Activated CD4-positive, alpha-beta T cell treated with anti-CD3 and anti-CD28 coated beads for 36 hours (primary cell): ENCODE measurements at regions not wholly inside any gene's neighbourhood (a gene's known extent, or its start where the extent isn't known, plus 50 kb on each side); places are given as distances from the start of the nearest gene placed in this dataset.

Experiments
- ATAC-seq: fragments of 200-7000 bp; cut with Tn5 transposase; one replicate; pipeline ENCODE4 v1.10.0; 2021; ENCODE audit warnings: mild to moderate bottlenecking, moderate library complexity
- CTCF ChIA-PET: fragments of 350-600 bp; sonication (Branson Sonifier 250); formaldehyde crosslinking; loops from one replicate; lab custom pipeline; 2021; ENCODE audit warnings: antibody characterized with exemption; lab: Charles Lee
- POLR2A ChIA-PET: fragments of 350-600 bp; sonication (Branson Sonifier 250); formaldehyde crosslinking; loops from one replicate; lab custom pipeline; 2021; ENCODE audit warnings: antibody characterized with exemption, inconsistent platforms; lab: Charles Lee
- DNase-seq: peaks from one replicate; pipeline ENCODE4 v3.0.0-alpha.2; 2020
- H3K27ac Mint-ChIP-seq: one replicate; pipeline ENCODE4 v1.8.0; 2021; ENCODE audit warnings: mixed read lengths
- H3K27me3 Mint-ChIP-seq: one replicate; pipeline ENCODE4 v1.8.0; 2021; ENCODE audit warnings: mixed read lengths
- H3K36me3 Mint-ChIP-seq: one replicate; pipeline ENCODE4 v1.8.0; 2021; ENCODE audit warnings: low read depth, mixed read lengths
- H3K4me1 Mint-ChIP-seq: one replicate; pipeline ENCODE4 v1.8.0; 2021; ENCODE audit warnings: mixed read lengths
- H3K4me3 Mint-ChIP-seq: one replicate; pipeline ENCODE4 v1.8.0; 2021; ENCODE audit warnings: mild to moderate bottlenecking, moderate library complexity, mixed read lengths
- H3K9me3 Mint-ChIP-seq: one replicate; pipeline ENCODE4 v1.8.0; 2021; ENCODE audit warnings: low read depth, mixed read lengths
- intact Hi-C, 2 experiments: fragments of 100-400 bp; cut with DNase I in 1 of 2; cut with micrococcal nuclease in 1 of 2; formaldehyde crosslinking; loops; one replicate each; pipeline versions ENCODE4 v1.14.2 to v1.15.1; 2022 to 2024; cut with DNase I, micrococcal nuclease

DNA sequence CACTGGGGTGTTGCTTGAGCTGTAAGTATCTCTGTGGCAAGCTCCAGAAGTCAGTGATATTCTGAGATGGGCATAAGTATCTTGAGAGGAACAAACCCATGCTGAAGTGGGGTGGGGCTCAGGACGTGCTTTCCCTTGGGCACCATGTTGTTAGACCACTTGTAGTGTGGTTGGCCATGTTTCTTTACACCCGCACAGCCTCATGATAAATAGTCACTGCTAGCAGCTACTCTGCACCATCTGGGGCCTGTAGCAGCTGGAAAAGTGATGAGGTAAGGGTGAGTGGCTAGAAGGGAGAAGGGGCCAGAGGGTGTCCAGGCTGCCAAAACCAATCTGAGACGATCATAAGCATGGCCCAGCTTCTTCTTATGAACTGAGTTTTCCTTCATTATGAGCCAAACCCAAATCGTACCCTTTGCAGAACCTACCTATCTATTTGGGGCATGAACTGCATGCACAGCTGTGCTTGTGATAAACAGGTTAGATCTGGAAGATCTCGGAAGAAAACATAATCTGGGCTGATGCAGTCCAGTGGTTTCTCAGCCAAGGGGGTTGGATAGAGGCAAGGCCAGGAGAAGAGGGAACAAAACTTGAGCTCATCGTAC lies 91.9 kb upstream of the IRF2BP2 start:
- Mint-ChIP-seq H3K9me3 (no peaks in the 10 kb centered on the region), H3K4me1 (peaks cover 16% of the 10 kb centered on the region), H3K36me3 (no peaks in the 10 kb centered on the region), H3K4me3 (no peak overlapping the region), H3K27me3 (no peaks in the 10 kb centered on the region), H3K27ac (no peak overlapping the region)
- ATAC-seq, result no peak
- POLR2A ChIA-PET, result no interaction called here
- CTCF ChIA-PET, result interaction anchor here (0.5 to 1.4 kb wide), 4 partner anchors 12 to 1726 kb away, joined by 3 to 6 read pairs (median 4); no protein-coding TSS in a partner anchor
- no peak for DNase-seq
- intact Hi-C loops, result no loop called here

DNA sequence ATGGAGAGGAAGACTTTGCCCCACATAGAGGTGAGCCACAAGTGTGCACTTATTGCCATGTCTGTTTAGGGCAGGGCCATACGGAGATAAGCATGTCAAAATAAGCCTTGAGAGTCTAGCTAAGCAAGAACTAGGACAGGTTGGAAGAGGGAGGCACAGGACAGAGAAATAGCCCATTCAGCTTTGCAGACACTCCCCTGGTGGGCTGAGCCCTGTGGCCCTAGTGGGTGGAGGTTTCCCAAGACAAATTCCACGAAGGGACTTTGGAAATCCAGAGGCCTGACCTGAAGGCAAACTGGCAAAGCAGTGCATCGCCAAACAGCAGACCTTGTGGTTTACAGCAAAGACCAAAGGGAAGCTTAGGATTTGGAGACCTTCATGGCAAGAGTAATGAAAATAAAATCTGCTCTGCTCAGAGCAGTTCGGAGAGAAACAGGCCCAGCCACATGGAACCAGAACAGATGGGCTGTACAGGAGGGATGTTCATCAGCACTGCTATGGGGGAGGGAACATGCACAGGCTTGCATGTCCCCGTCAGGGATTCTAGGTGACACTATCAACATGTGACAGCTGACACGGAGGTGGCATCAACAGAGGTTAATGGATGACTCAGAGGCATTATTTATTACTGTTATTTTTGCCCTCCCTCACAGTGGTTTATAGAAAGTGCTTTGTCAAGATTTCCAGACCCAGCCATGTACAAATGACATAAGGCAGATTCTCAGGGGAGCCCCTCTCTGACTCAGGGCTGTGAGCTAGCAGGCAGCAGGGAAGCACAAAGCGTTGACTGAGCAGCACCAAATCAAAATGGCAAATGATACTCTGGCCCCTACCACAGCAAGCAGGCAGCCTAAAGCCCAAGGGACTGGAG lies 90.1 kb upstream of the IRF2BP2 start:
- POLR2A ChIA-PET, result interaction anchor here (0.5 kb wide), 1 partner anchor 88 kb away, joined by 5 read pairs; no protein-coding TSS in a partner anchor
- no peak overlapping the region for H3K4me3 Mint-ChIP-seq
- no peaks in the 10 kb centered on the region for H3K27me3 Mint-ChIP-seq
- peaks cover 6% of the 10 kb centered on the region for H3K4me1 Mint-ChIP-seq
- no peak overlapping the region for H3K27ac Mint-ChIP-seq
- peak; percentile 48 for DNase-seq
- peak; percentile 91 for ATAC-seq
- CTCF ChIA-PET, result interaction anchor here (0.7 kb wide), 1 partner anchor 207 kb away, joined by 3 read pairs; no protein-coding TSS in a partner anchor
- H3K9me3 Mint-ChIP-seq, result no peaks in the 10 kb centered on the region
- H3K36me3 Mint-ChIP-seq, result no peaks in the 10 kb centered on the region
- intact Hi-C loops, result no loop called here

DNA sequence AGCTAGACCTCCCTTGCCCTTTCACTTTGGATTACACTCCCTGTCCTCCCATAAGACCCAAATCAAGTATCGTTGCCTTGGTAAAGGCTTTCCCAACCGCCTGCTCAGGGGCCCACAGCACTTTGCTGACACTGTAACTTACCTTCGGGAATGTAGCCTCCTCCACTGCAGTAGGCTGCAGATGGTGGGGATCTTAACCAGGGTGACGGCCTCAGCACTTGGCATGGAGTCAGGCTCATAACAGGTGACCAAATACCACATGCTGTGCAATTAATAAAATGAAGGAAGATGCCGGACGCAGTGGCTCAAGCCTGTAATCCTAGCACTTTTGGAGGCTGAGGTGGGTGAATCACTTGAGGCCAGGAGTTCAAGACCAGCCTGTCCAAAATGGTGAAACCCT lies 88.7 kb upstream of the IRF2BP2 start:
- intact Hi-C loops, result no loop called here
- Mint-ChIP-seq H3K4me3 (no peak overlapping the region), H3K9me3 (no peaks in the 10 kb centered on the region), H3K27ac (no peak overlapping the region), H3K36me3 (no peaks in the 10 kb centered on the region), H3K27me3 (no peaks in the 10 kb centered on the region), H3K4me1 (peaks cover 6% of the 10 kb centered on the region)
- POLR2A ChIA-PET, result no interaction called here
- no peak for ATAC-seq
- DNase-seq, result no peak
- CTCF ChIA-PET, result no interaction called here

GRCh38 chr1:234697741-234698140 lies 87.8 kb upstream of the IRF2BP2 start:
- POLR2A ChIA-PET, result interaction anchor here (1.0 kb wide), 1 partner anchor 86 kb away, joined by 6 read pairs; no protein-coding TSS in a partner anchor
- ATAC-seq, result no peak
- H3K36me3 Mint-ChIP-seq, result no peaks in the 10 kb centered on the region

GRCh38 chr1:234697015-234697414 lies 87.0 kb upstream of the IRF2BP2 start:
- no peak for DNase-seq
- peaks cover 6% of the 10 kb centered on the region for H3K4me1 Mint-ChIP-seq
- no peak overlapping the region for H3K4me3 Mint-ChIP-seq
- no peak overlapping the region for H3K27ac Mint-ChIP-seq
- no peaks in the 10 kb centered on the region for H3K36me3 Mint-ChIP-seq
- ChIA-PET POLR2A (interaction anchor here (1.0 kb wide), 1 partner anchor 85 kb away, joined by 6 read pairs; no protein-coding TSS in a partner anchor), CTCF (no interaction called here)
- ATAC-seq, result no peak
- H3K9me3 Mint-ChIP-seq, result no peaks in the 10 kb centered on the region
- intact Hi-C loops, result no loop called here
- no peaks in the 10 kb centered on the region for H3K27me3 Mint-ChIP-seq

More at GRCh38 chr1:234697741-234698140, 87.8 kb upstream of the IRF2BP2 start:
- CTCF ChIA-PET, result no interaction called here
- intact Hi-C loops, result no loop called here
- no peaks in the 10 kb centered on the region for H3K9me3 Mint-ChIP-seq
- H3K27me3 Mint-ChIP-seq, result no peaks in the 10 kb centered on the region
- peaks cover 6% of the 10 kb centered on the region for H3K4me1 Mint-ChIP-seq
- DNase-seq, result no peak
- H3K4me3 Mint-ChIP-seq, result no peak overlapping the region
- H3K27ac Mint-ChIP-seq, result no peak overlapping the region

DNA sequence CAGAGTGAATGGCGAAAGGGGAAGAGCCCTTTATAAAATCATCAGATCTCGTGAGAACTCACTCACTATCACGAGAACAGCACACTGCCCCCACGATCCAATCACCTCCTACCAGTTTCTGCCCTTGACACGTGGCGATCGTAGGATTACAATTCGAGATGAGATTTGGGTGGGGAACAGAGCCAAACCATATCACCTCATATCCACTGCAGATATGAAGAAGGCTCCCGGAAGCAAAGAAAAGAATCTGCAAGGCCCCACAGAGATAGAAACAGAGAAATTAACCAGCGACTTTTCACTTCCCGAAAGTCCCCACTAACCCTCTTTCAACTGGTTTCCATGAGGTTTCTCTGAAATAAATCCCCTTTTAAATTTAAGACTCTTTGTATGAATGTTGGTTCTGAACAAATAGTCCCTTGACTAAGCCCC lies 86.2 kb upstream of the IRF2BP2 start:
- intact Hi-C loops, result no loop called here
- no peak overlapping the region for H3K4me3 Mint-ChIP-seq
- no peaks in the 10 kb centered on the region for H3K36me3 Mint-ChIP-seq
- no peak for ATAC-seq
- no peaks in the 10 kb centered on the region for H3K9me3 Mint-ChIP-seq
- POLR2A ChIA-PET, result no interaction called here
- peaks cover 6% of the 10 kb centered on the region for H3K4me1 Mint-ChIP-seq
- DNase-seq, result no peak
- no peaks in the 10 kb centered on the region for H3K27me3 Mint-ChIP-seq
- CTCF ChIA-PET, result no interaction called here
- no peak overlapping the region for H3K27ac Mint-ChIP-seq

GRCh38 chr1:234694661-234695060 lies 84.7 kb upstream of the IRF2BP2 start:
- no peaks in the 10 kb centered on the region for H3K36me3 Mint-ChIP-seq
- DNase-seq (no peak), ATAC-seq (no peak)
- H3K27ac Mint-ChIP-seq, result no peak overlapping the region
- H3K4me1 Mint-ChIP-seq, result no peaks in the 10 kb centered on the region
- H3K9me3 Mint-ChIP-seq, result no peaks in the 10 kb centered on the region
- CTCF ChIA-PET, result interaction anchor here (0.6 to 3.2 kb wide), 4 partner anchors 10 to 984 kb away, joined by 3 to 13 read pairs (median 4); no protein-coding TSS in a partner anchor
- H3K4me3 Mint-ChIP-seq, result no peak overlapping the region
- H3K27me3 Mint-ChIP-seq, result no peaks in the 10 kb centered on the region
- intact Hi-C loops, result no loop called here
- POLR2A ChIA-PET, result interaction anchor here (0.5 kb wide), 1 partner anchor 321 kb away, joined by 3 read pairs; no protein-coding TSS in a partner anchor

DNA sequence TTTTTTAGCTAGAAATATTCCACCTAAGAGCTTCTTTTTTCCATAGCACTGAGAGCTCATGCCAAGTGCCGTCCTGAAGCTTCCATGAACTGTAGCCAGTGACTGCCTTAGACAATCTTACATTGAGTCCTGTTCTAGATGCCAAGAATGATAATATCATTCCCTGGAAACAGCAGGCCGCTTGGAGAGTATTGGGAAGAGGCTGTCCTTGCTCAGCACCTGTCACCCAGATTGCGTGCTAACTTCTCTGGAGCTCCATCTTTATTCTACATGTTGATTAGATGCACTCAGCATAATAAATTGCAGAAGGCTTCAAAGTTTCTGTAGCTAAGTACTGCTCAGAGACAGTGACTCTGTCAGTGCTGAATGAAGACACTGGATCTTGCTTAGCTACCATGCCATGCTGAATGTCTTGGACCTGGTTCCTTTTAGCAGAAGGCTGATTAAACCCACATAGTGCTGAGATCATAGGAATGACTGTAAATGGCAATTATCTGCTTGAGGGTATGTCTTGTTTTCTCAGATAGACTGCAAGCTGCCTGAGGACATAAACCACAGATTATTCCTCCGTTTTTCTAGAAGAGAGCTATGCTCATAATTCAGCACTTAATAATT lies 83.1 kb upstream of the IRF2BP2 start:
- H3K27ac Mint-ChIP-seq, result no peak overlapping the region
- H3K4me1 Mint-ChIP-seq, result no peaks in the 10 kb centered on the region
- no peaks in the 10 kb centered on the region for H3K27me3 Mint-ChIP-seq
- no peak for ATAC-seq
- H3K36me3 Mint-ChIP-seq, result no peaks in the 10 kb centered on the region
- ChIA-PET CTCF (interaction anchor here (0.6 to 3.2 kb wide), 8 partner anchors 10 to 211 kb away, joined by 3 to 13 read pairs (median 3); no protein-coding TSS in a partner anchor), POLR2A (interaction anchor here (0.6 kb wide), 1 partner anchor 79 kb away, joined by 3 read pairs; no protein-coding TSS in a partner anchor)
- intact Hi-C loops, result no loop called here
- H3K9me3 Mint-ChIP-seq, result no peaks in the 10 kb centered on the region
- no peak overlapping the region for H3K4me3 Mint-ChIP-seq
- DNase-seq, result no peak

GRCh38 chr1:234691567-234691966 lies 81.6 kb upstream of the IRF2BP2 start:
- H3K36me3 Mint-ChIP-seq, result no peaks in the 10 kb centered on the region
- ATAC-seq (peak; percentile 93), DNase-seq (no peak)
- ChIA-PET CTCF (no interaction called here), POLR2A (no interaction called here)
- H3K27me3 Mint-ChIP-seq, result no peaks in the 10 kb centered on the region
- intact Hi-C loops, result no loop called here
- H3K4me3 Mint-ChIP-seq, result no peak overlapping the region
- no peaks in the 10 kb centered on the region for H3K4me1 Mint-ChIP-seq
- no peaks in the 10 kb centered on the region for H3K9me3 Mint-ChIP-seq
- H3K27ac Mint-ChIP-seq, result no peak overlapping the region

DNA sequence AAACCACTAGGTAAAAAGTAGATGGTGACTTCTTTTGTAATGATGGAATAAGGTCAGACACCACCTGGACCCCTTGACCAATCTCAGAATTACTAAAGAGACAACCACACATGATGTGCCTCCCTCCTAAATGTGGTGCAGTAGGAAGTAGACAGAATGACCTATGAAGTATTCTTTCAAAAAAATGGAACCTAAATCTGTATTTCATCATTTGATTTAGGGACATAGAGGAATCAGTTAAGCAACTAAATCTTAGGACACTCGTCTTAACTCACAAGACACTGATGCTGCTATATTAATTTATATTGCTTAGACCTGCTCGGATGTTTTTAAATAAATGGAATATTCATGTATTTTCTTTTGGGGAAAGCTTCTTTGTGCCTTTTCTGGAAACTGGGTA lies 80.9 kb upstream of the IRF2BP2 start:
- Mint-ChIP-seq H3K27ac (no peak overlapping the region), H3K4me3 (no peak overlapping the region), H3K36me3 (no peaks in the 10 kb centered on the region), H3K4me1 (no peaks in the 10 kb centered on the region), H3K27me3 (no peaks in the 10 kb centered on the region), H3K9me3 (peaks cover 2% of the 10 kb centered on the region)
- DNase-seq (no peak), ATAC-seq (no peak)
- intact Hi-C loops, result no loop called here
- POLR2A ChIA-PET, result no interaction called here
- CTCF ChIA-PET, result interaction anchor here (0.7 kb wide), 2 partner anchors 45 to 289 kb away, joined by 3 to 4 read pairs; no protein-coding TSS in a partner anchor

DNA sequence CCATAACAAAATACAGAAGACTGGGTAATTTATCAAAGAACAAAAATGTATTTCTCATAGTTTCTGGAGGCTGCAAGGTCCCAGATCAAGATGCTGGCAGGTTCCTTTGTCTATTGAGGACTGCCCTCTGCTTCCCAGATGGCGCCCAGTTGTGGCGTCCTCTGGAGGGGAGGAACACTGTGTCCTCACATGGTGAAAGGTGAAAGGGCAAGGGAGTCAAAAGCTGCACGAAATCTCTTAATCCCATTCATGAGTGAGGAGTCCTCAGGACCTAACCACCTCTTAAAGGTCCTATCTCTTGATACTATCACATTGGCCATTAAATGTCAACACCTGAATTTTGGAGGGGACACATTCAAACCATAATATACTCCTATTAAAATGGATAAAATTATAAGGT lies 79.3 kb upstream of the IRF2BP2 start:
- POLR2A ChIA-PET, result no interaction called here
- no peak for ATAC-seq

More for the DNA sequence above, 79.3 kb upstream of the IRF2BP2 start:
- Mint-ChIP-seq H3K9me3 (peaks cover 6% of the 10 kb centered on the region), H3K4me1 (no peaks in the 10 kb centered on the region), H3K36me3 (no peaks in the 10 kb centered on the region), H3K27ac (no peak overlapping the region), H3K27me3 (no peaks in the 10 kb centered on the region), H3K4me3 (no peak overlapping the region)
- intact Hi-C loops, result no loop called here
- CTCF ChIA-PET, result interaction anchor here (1.4 kb wide), 1 partner anchor 13 kb away, joined by 6 read pairs; no protein-coding TSS in a partner anchor
- no peak for DNase-seq
